ENCODE measurements at regions not wholly inside any gene's neighbourhood (a gene's known extent, or its start where the extent isn't known, plus 50 kb on each side); places are given as distances from the start of the nearest gene placed in this dataset.

- DNase-seq (ENCODE audit: low read depth, low spot score): no peak
- no peaks in the 10 kb centered on the region for H3K27me3 ChIP-seq (ENCODE audit: control insufficient read depth, insufficient read depth, low read length)
- ChIA-PET CTCF (interaction anchor here (0.8 to 3.7 kb wide), 3 partner anchors 8 to 685 kb away, joined by 3 to 61 read pairs (median 17); no protein-coding TSS in a partner anchor), POLR2A (interaction anchor here (0.6 kb wide), 1 partner anchor 1178 kb away, joined by 4 read pairs; no protein-coding TSS in a partner anchor)
- no peak for TF ChIP-seq CTCF (IDR thresholded peaks at IDR 0.05; ENCODE audit: low read depth, low read length)
- H3K9me3 ChIP-seq (ENCODE audit: control insufficient read depth, insufficient read depth, low read length): no peaks in the 10 kb centered on the region
- H3K27ac ChIP-seq (ENCODE audit: low read depth, low read length): no peak overlapping the region
- H3K4me3 ChIP-seq (ENCODE audit: low read depth, low read length): no peak overlapping the region
These were observed 400.3 kb upstream of the HNRNPA3 start for GRCh38 chr2:176812246-176812775.

- TF ChIP-seq CTCF (IDR thresholded peaks at IDR 0.05; ENCODE audit: low read depth, low read length): no peak
- H3K9me3 ChIP-seq (ENCODE audit: control insufficient read depth, insufficient read depth, low read length): no peaks in the 10 kb centered on the region
- no peak overlapping the region for H3K4me3 ChIP-seq (ENCODE audit: low read depth, low read length)
- no peak overlapping the region for H3K27ac ChIP-seq (ENCODE audit: low read depth, low read length)
- DNase-seq (ENCODE audit: low read depth, low spot score): no peak
- no peaks in the 10 kb centered on the region for H3K27me3 ChIP-seq (ENCODE audit: control insufficient read depth, insufficient read depth, low read length)
- CTCF ChIA-PET: interaction anchor here (0.6 to 3.7 kb wide), 8 partner anchors 9 to 1207 kb away, joined by 3 to 61 read pairs (median 4); no protein-coding TSS in a partner anchor
- POLR2A ChIA-PET: no interaction called here
These were observed 399.4 kb upstream of the HNRNPA3 start for GRCh38 chr2:176813156-176813555.

GRCh38 chr2:176813621-176814049 is 399.0 kb upstream of the HNRNPA3 start:
- Histone ChIP-seq H3K9me3 (ENCODE audit: control insufficient read depth, insufficient read depth, low read length) (no peaks in the 10 kb centered on the region), H3K27ac (ENCODE audit: low read depth, low read length) (no peak overlapping the region), H3K4me3 (ENCODE audit: low read depth, low read length) (no peak overlapping the region), H3K27me3 (ENCODE audit: control insufficient read depth, insufficient read depth, low read length) (no peaks in the 10 kb centered on the region)
- CTCF ChIA-PET: interaction anchor here (0.6 to 3.7 kb wide), 14 partner anchors 8 to 1208 kb away, joined by 3 to 61 read pairs (median 5); no protein-coding TSS in a partner anchor
- DNase-seq (ENCODE audit: low read depth, low spot score): no peak
- TF ChIP-seq CTCF (IDR thresholded peaks at IDR 0.05; ENCODE audit: low read depth, low read length): no peak
- POLR2A ChIA-PET: no interaction called here

GRCh38 chr2:176814274-176814673 is 398.3 kb upstream of the HNRNPA3 start:
- CTCF ChIA-PET: interaction anchor here (0.5 to 3.7 kb wide), 26 partner anchors 8 to 703 kb away, joined by 3 to 61 read pairs (median 4); no protein-coding TSS in a partner anchor

More at GRCh38 chr2:176814274-176814673, 398.3 kb upstream of the HNRNPA3 start:
- Histone ChIP-seq H3K27ac (ENCODE audit: low read depth, low read length) (no peak overlapping the region), H3K27me3 (ENCODE audit: control insufficient read depth, insufficient read depth, low read length) (no peaks in the 10 kb centered on the region), H3K9me3 (ENCODE audit: control insufficient read depth, insufficient read depth, low read length) (no peaks in the 10 kb centered on the region), H3K4me3 (ENCODE audit: low read depth, low read length) (no peak overlapping the region)
- no peak for TF ChIP-seq CTCF (IDR thresholded peaks at IDR 0.05; ENCODE audit: low read depth, low read length)
- DNase-seq (ENCODE audit: low read depth, low spot score): no peak
- POLR2A ChIA-PET: no interaction called here

Measured in AG04450 (cell line).